ENCODE measurements at regions not wholly inside any gene's neighbourhood (a gene's known extent, or its start where the extent isn't known, plus 50 kb on each side); places are given as distances from the start of the nearest gene placed in this dataset.
"Not testable (repeated sequence)": the region's sequence is repeated elsewhere in the genome, so short reads cannot be mapped to it uniquely, and the experiment has no call there.

DNA sequence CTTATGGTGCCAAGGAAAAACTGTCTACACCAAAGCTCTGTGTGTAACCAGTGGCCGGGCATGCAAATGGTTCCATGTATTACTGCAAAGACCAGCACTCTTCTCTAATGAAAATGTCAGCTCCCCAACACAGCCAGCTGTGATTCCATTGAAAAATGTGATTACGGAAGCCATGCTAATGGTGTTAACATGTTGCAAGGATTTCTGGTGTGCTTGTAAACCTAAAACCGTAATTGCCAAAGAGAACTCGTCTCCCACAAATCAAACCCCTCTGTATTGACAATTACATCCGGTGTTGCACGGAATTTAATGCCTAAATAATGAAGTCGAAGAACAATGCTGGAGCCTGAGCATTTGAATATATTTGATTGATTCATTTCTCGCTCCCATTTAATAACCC lies 351.7 kb downstream of the NPIPA8 start:
- DNase-seq = no peak

DNA sequence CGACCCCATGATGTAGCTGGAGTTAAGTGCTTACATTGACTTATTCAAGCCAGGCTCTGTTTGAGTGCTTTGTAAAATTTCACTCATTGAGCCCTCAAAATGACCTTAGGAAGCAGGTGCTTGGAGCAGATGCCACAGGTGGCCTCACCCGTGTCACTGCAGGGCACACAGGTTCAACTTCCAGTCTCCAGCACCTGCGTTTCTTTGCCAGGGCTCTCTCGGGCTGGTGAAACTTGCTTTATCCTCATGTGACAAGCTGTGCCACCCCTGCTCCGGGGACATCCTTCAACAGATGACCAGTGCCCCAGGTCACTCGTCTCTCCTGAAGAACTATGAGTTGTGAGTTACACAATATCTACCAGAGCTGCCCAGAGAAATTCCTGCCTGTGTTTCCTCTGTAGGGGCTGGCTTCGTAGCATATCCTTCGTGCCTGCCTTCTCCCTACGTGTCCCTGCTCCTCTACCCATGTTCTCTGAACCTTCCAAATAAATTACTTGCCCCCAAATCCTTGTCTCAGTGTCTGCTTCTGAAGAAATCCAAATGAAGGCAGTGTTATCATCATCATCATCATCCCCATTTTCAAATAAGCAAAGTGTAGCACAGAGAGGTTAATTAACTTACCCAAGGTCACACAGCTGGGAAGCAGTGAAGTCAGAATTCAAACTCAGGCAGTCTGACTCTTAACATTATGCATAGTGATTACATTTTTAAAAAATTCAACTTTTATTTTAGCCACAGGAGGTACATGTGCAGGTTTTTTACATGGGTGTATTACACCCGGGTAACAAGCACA lies 352.5 kb downstream of the NPIPA8 start:
- DNase-seq = no peak

- DNase-seq = no peak
Measured at GRCh38 chr16:17983114-17983513, 353.4 kb downstream of the NPIPA8 start.

GRCh38 chr16:17977260-17977659 lies 359.3 kb downstream of the NPIPA8 start:
- DNase-seq = no peak

GRCh38 chr16:17972460-17972943 lies 364.0 kb downstream of the NPIPA8 start:
- no peak for DNase-seq

- DNase-seq = no peak
Measured at GRCh38 chr16:17970816-17971331, 365.7 kb downstream of the NPIPA8 start.

- DNase-seq = no peak
Measured at GRCh38 chr16:17970157-17970765, 366.3 kb downstream of the NPIPA8 start.

GRCh38 chr16:17965133-17965900 lies 371.2 kb downstream of the NPIPA8 start:
- no peak for DNase-seq

- no peak for DNase-seq
Measured at GRCh38 chr16:17964196-17964595, 372.3 kb downstream of the NPIPA8 start.

DNA sequence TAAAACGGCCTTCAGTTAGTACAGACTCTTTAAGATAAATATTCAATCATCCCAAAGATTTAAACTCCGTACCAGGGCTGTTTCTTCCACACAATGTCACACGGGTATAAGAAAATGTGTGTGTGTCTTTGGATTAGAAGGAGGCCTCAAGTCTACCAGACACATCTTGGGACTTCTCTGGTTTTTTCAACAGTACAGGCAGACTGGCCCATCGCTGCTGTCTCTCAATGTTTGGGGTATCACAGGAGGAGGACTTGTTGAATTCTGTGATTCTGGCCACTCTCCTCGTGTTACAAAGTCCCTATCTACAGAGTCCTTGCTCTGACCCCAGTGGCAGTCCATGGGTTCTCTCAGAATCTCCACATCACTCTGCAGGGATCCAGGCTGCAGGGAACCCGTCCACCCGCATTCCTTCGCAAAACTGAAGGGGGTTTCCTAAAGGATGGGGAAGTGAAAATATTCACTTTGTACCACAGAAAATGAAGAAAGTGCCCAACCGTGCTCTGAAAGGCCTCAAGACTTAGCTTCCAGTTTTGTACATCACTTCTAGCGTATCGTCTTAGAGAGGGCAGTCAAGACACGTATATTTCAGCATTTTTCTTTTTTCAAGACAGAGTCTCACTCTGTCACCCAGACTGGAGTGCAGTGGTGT lies 373.2 kb downstream of the NPIPA8 start:
- DNase-seq = no peak

- no peak for DNase-seq
Measured at GRCh38 chr16:17962726-17963125, 373.8 kb downstream of the NPIPA8 start.

GRCh38 chr16:17961822-17962221 lies 374.7 kb downstream of the NPIPA8 start:
- DNase-seq = not testable (repeated sequence)

- no peak for DNase-seq
Measured at GRCh38 chr16:17951378-17951777, 385.2 kb downstream of the NPIPA8 start.

DNA sequence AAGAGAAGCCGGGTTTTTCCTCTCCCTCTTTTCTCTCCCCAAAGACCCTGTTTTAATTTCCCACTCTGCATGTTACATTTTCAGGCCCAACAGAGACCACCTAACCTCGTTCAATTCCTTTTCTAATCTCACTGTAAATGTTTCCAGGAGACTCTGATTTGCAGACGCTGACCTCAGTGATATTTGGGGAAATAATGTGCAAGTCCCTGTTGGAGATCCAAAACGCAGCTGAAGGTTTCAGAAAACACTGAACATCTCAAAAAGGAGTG lies 386.6 kb downstream of the NPIPA8 start:
- no peak for DNase-seq

DNA sequence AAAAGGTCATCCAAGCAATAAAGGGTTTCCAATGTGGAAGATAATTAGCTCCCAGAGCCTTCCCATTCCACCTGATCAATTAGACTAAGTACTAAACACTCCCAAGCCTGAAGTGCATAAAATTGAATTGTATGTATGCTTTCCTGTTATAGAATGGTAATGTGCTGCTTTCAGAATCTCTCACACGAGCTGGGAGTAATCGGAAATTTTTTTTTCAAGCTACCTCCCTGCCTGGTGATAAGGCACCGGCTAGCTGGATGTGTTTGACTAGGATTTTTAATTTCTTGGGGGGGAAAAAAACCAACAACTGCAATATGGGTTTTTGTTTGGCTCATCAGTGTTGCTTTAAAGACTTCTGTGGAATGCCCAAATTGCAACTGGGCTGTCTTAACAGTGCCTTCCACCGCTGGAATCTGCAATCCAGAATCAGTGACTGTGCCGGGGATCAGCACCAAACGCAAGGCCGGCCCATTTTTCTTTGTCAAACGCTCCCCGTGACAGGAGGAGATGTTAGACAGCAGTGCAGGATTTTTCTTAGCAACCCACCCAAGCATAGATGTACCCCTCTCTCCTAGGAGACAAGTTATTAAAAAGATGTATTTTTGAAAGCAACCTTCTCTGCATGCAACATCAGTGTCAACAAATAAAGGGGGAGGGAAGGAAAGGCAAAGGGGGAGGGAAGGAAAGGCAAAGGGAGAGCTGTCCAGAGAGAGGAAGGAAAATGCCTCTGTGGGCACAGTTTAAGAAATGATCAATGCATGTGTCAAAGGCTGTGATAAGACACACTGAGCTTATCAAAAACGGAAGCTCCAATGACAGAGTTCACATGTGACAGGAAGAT lies 387.2 kb downstream of the NPIPA8 start:
- DNase-seq = no peak

- no peak for DNase-seq
Measured at GRCh38 chr16:17947637-17948036, 388.9 kb downstream of the NPIPA8 start.

- no peak for DNase-seq
Measured at GRCh38 chr16:17947165-17947564, 389.4 kb downstream of the NPIPA8 start.

- no peak for DNase-seq
Measured at GRCh38 chr16:17945080-17945601, 391.4 kb downstream of the NPIPA8 start.

GRCh38 chr16:17944345-17944744 lies 392.2 kb downstream of the NPIPA8 start:
- no peak for DNase-seq

- DNase-seq = no peak
Measured at GRCh38 chr16:17942067-17942466, 394.5 kb downstream of the NPIPA8 start.

All from right lung (tissue), 2 donors.